ENCODE measurements at regions not wholly inside any gene's neighbourhood (a gene's known extent, or its start where the extent isn't known, plus 50 kb on each side); places are given as distances from the start of the nearest gene placed in this dataset.

GRCh38 chr21:25039461-25040380 lies 567.6 kb downstream of the MRPL39 start:
- WGBS, 2 donors: 0 to 1% methylated on average over 5 of the region's 5 CpGs
- TF ChIP-seq CTCF (IDR thresholded peaks at IDR 0.05) (peak in 6 of 7 experiments; percentile 13 to 62 (median 54)), POLR2A (IDR thresholded peaks at IDR 0.05) (no peak)
- ATAC-seq: peak; percentile 59
- Histone ChIP-seq H3K27ac (peak overlapping the region in 1 of 4 donors; percentile 26), H3K27me3 (no peaks in the 10 kb centered on the region), H3K36me3 (replicated peaks in 1 of 2; ENCODE audit: insufficient read depth in 1 of 2, low read depth in 2 of 2) (no peaks in the 10 kb centered on the region), H3K4me1 (no peaks in the 10 kb centered on the region), H3K9me3 (no peaks in the 10 kb centered on the region), H3K4me3 (no peak overlapping the region)
- intact Hi-C loops (cut with DNase I): no loop called here
- no peak for DNase-seq

- ATAC-seq (no peak), DNase-seq (no peak)
- no peaks in the 10 kb centered on the region for H3K9me3 ChIP-seq
- no peak overlapping the region for H3K4me3 ChIP-seq
- no peaks in the 10 kb centered on the region for H3K27me3 ChIP-seq
- intact Hi-C loops (cut with DNase I): no loop called here
- TF ChIP-seq POLR2A (IDR thresholded peaks at IDR 0.05): no peak
- TF ChIP-seq CTCF (IDR thresholded peaks at IDR 0.05): no peak
- no peaks in the 10 kb centered on the region for H3K4me1 ChIP-seq
- WGBS, 2 donors: 68 to 76% methylated on average over 1 of the region's 1 CpG
- H3K36me3 ChIP-seq (replicated peaks in 1 of 2; ENCODE audit: insufficient read depth in 1 of 2, low read depth in 2 of 2): no peaks in the 10 kb centered on the region
- no peak overlapping the region for H3K27ac ChIP-seq
Observed at GRCh38 chr21:25036775-25037174, 570.5 kb downstream of the MRPL39 start.

- no peak for TF ChIP-seq CTCF (IDR thresholded peaks at IDR 0.05)
- TF ChIP-seq POLR2A (IDR thresholded peaks at IDR 0.05): no peak
- Histone ChIP-seq H3K9me3 (no peaks in the 10 kb centered on the region), H3K27ac (no peak overlapping the region), H3K27me3 (no peaks in the 10 kb centered on the region), H3K4me3 (no peak overlapping the region), H3K4me1 (no peaks in the 10 kb centered on the region), H3K36me3 (replicated peaks in 1 of 2; ENCODE audit: insufficient read depth in 1 of 2, low read depth in 2 of 2) (no peaks in the 10 kb centered on the region)
- ATAC-seq (no peak), DNase-seq (no peak)
- 49 to 61% methylated on average over 5 of the region's 5 CpGs for WGBS, 2 donors
- intact Hi-C loops (cut with DNase I): no loop called here
Observed at GRCh38 chr21:25031750-25032149, 575.5 kb downstream of the MRPL39 start.

- TF ChIP-seq CTCF (IDR thresholded peaks at IDR 0.05) (no peak), POLR2A (IDR thresholded peaks at IDR 0.05) (no peak)
- Histone ChIP-seq H3K9me3 (no peaks in the 10 kb centered on the region), H3K27me3 (no peaks in the 10 kb centered on the region), H3K36me3 (replicated peaks in 1 of 2; ENCODE audit: insufficient read depth in 1 of 2, low read depth in 2 of 2) (no peaks in the 10 kb centered on the region), H3K4me1 (no peaks in the 10 kb centered on the region), H3K27ac (no peak overlapping the region), H3K4me3 (no peak overlapping the region)
- WGBS, 2 donors: 36 to 48% methylated on average over 3 of the region's 3 CpGs
- no peak for DNase-seq
- intact Hi-C loops (cut with DNase I): no loop called here
- no peak for ATAC-seq
Observed at GRCh38 chr21:25029580-25029979, 577.7 kb downstream of the MRPL39 start.

- TF ChIP-seq CTCF (IDR thresholded peaks at IDR 0.05) (no peak), POLR2A (IDR thresholded peaks at IDR 0.05) (no peak)
- no peaks in the 10 kb centered on the region for H3K27me3 ChIP-seq
- DNase-seq (no peak), ATAC-seq (no peak)
- H3K4me1 ChIP-seq: no peaks in the 10 kb centered on the region
- no peak overlapping the region for H3K4me3 ChIP-seq
- intact Hi-C loops (cut with DNase I): no loop called here
- H3K9me3 ChIP-seq: no peaks in the 10 kb centered on the region
- WGBS, 2 donors: 75 to 83% methylated on average over 2 of the region's 2 CpGs
- no peaks in the 10 kb centered on the region for H3K36me3 ChIP-seq (replicated peaks in 1 of 2; ENCODE audit: insufficient read depth in 1 of 2, low read depth in 2 of 2)
- no peak overlapping the region for H3K27ac ChIP-seq
Observed at GRCh38 chr21:25025596-25025995, 581.7 kb downstream of the MRPL39 start.

Data from body of pancreas (tissue), 4 donors.